ENCODE measurements at regions not wholly inside any gene's neighbourhood (a gene's known extent, or its start where the extent isn't known, plus 50 kb on each side); places are given as distances from the start of the nearest gene placed in this dataset.

DNA sequence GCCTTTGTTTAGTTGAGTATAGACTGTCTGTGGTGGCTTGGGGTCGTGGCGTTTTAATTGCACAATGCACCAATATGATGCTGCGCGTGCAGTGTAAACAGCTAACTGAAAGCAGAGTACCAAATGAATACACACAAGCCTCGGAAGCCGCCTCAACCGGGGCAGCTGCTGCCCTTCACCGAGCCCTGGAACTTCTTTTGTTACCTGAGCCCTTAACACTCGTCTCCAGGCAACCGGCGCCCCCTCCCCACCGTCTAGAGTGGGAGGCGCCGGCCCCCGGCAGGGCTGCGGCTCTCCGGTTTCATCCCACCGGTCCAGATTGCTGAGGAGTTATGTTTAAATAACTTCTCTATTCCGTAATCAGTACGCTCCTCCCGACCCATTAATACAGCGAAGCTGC lies 173.2 kb upstream of the TBL1X start:
- no peak for TF ChIP-seq CTCF (conservative IDR thresholded peaks at IDR 0.05; ENCODE audit: low read length)
- TF ChIP-seq EZH2phosphoT487 (IDR thresholded peaks at IDR 0.05; ENCODE audit: borderline replicate concordance), result no peak
